HUES48 (cell line): ENCODE measurements at regions not wholly inside any gene's neighbourhood (a gene's known extent, or its start where the extent isn't known, plus 50 kb on each side); places are given as distances from the start of the nearest gene placed in this dataset.

Source experiments
- H3K27ac ChIP-seq: one replicate; pipeline ENCODE4 v1.7.0; 2013; ENCODE audit warnings: low read depth, low read length, inconsistent platforms
- H3K27me3 ChIP-seq: 2 replicates; pipeline ENCODE4 v1.6.1; 2013; ENCODE audit warnings: mild to moderate bottlenecking, low read length; ENCODE audit not compliant: control insufficient read depth, insufficient read depth
- H3K36me3 ChIP-seq: 2 replicates; pipeline ENCODE4 v1.6.1; 2013; ENCODE audit warnings: low read length; ENCODE audit not compliant: control insufficient read depth, insufficient read depth
- H3K4me1 ChIP-seq: 2 replicates; pipeline ENCODE4 v1.6.1; 2013; ENCODE audit warnings: mild to moderate bottlenecking, low read length; ENCODE audit not compliant: control insufficient read depth, insufficient read depth
- H3K4me3 ChIP-seq: 2 replicates; pipeline ENCODE4 v1.5.1; 2013; ENCODE audit warnings: mild to moderate bottlenecking, low read depth, low read length
- H3K9ac ChIP-seq: 2 replicates; pipeline ENCODE4 v1.6.1; 2013; ENCODE audit warnings: mild to moderate bottlenecking, low read depth, low read length, moderate library complexity
- H3K9me3 ChIP-seq: 2 replicates; pipeline ENCODE4 v1.6.1; 2013; ENCODE audit warnings: low read length; ENCODE audit not compliant: control insufficient read depth, insufficient read depth

GRCh38 chr7:24197852-24198251 is 86.1 kb upstream of the NPY start:
- Histone ChIP-seq H3K4me1 (no peaks in the 10 kb centered on the region), H3K4me3 (no peak overlapping the region), H3K9ac (no peak overlapping the region), H3K36me3 (no peaks in the 10 kb centered on the region), H3K9me3 (no peaks in the 10 kb centered on the region), H3K27ac (no peak overlapping the region), H3K27me3 (no peaks in the 10 kb centered on the region)

GRCh38 chr7:24199978-24200377 is 84.0 kb upstream of the NPY start:
- Histone ChIP-seq H3K27me3 (no peaks in the 10 kb centered on the region), H3K9ac (no peak overlapping the region), H3K36me3 (no peaks in the 10 kb centered on the region), H3K27ac (no peak overlapping the region), H3K4me1 (no peaks in the 10 kb centered on the region), H3K4me3 (no peak overlapping the region), H3K9me3 (no peaks in the 10 kb centered on the region)

- Histone ChIP-seq H3K27ac (no peak overlapping the region), H3K4me3 (no peak overlapping the region), H3K9ac (no peak overlapping the region), H3K4me1 (no peaks in the 10 kb centered on the region), H3K36me3 (no peaks in the 10 kb centered on the region), H3K9me3 (no peaks in the 10 kb centered on the region), H3K27me3 (no peaks in the 10 kb centered on the region)
Observed at GRCh38 chr7:24200407-24200966, 83.5 kb upstream of the NPY start.

- Histone ChIP-seq H3K27ac (no peak overlapping the region), H3K9ac (no peak overlapping the region), H3K9me3 (no peaks in the 10 kb centered on the region), H3K4me3 (no peak overlapping the region), H3K4me1 (no peaks in the 10 kb centered on the region), H3K27me3 (no peaks in the 10 kb centered on the region), H3K36me3 (no peaks in the 10 kb centered on the region)
Observed at GRCh38 chr7:24201226-24201625, 82.8 kb upstream of the NPY start.

GRCh38 chr7:24212073-24212472 is 71.9 kb upstream of the NPY start:
- H3K4me1 ChIP-seq: no peaks in the 10 kb centered on the region
- H3K36me3 ChIP-seq: no peaks in the 10 kb centered on the region
- H3K4me3 ChIP-seq: no peak overlapping the region
- H3K9ac ChIP-seq: no peak overlapping the region
- no peaks in the 10 kb centered on the region for H3K9me3 ChIP-seq
- H3K27me3 ChIP-seq: no peaks in the 10 kb centered on the region
- H3K27ac ChIP-seq: no peak overlapping the region

- H3K36me3 ChIP-seq: no peaks in the 10 kb centered on the region
Observed at GRCh38 chr7:24213311-24213710, 70.7 kb upstream of the NPY start.

GRCh38 chr7:24214670-24215069 is 69.3 kb upstream of the NPY start:
- Histone ChIP-seq H3K4me1 (no peaks in the 10 kb centered on the region), H3K9ac (no peak overlapping the region), H3K4me3 (no peak overlapping the region), H3K27ac (no peak overlapping the region), H3K36me3 (no peaks in the 10 kb centered on the region), H3K27me3 (no peaks in the 10 kb centered on the region), H3K9me3 (no peaks in the 10 kb centered on the region)

More at GRCh38 chr7:24213311-24213710, 70.7 kb upstream of the NPY start:
- Histone ChIP-seq H3K4me3 (no peak overlapping the region), H3K9ac (no peak overlapping the region), H3K4me1 (no peaks in the 10 kb centered on the region), H3K9me3 (no peaks in the 10 kb centered on the region), H3K27me3 (no peaks in the 10 kb centered on the region), H3K27ac (no peak overlapping the region)

- Histone ChIP-seq H3K4me3 (no peak overlapping the region), H3K9me3 (no peaks in the 10 kb centered on the region)
Observed at GRCh38 chr7:24216576-24217125, 67.3 kb upstream of the NPY start.

GRCh38 chr7:24221500-24221899 is 62.5 kb upstream of the NPY start:
- no peaks in the 10 kb centered on the region for H3K4me1 ChIP-seq
- H3K27ac ChIP-seq: no peak overlapping the region
- no peaks in the 10 kb centered on the region for H3K36me3 ChIP-seq
- H3K4me3 ChIP-seq: no peak overlapping the region
- 0 out of 2 replicates have a peak, but pooled peaks cover 5% of the 10 kb centered on the region for H3K9me3 ChIP-seq
- H3K27me3 ChIP-seq: no peaks in the 10 kb centered on the region
- no peak overlapping the region for H3K9ac ChIP-seq

More at GRCh38 chr7:24216576-24217125, 67.3 kb upstream of the NPY start:
- Histone ChIP-seq H3K4me1 (no peaks in the 10 kb centered on the region), H3K27me3 (no peaks in the 10 kb centered on the region), H3K27ac (no peak overlapping the region), H3K9ac (no peak overlapping the region), H3K36me3 (no peaks in the 10 kb centered on the region)

- no peak overlapping the region for H3K4me3 ChIP-seq
Observed at GRCh38 chr7:24227068-24227467, 56.9 kb upstream of the NPY start.

GRCh38 chr7:24227603-24228359 is 56.2 kb upstream of the NPY start:
- H3K9ac ChIP-seq: no peak overlapping the region

More at GRCh38 chr7:24227068-24227467, 56.9 kb upstream of the NPY start:
- H3K36me3 ChIP-seq: no peaks in the 10 kb centered on the region
- H3K9ac ChIP-seq: no peak overlapping the region
- peaks cover 23% of the 10 kb centered on the region for H3K4me1 ChIP-seq
- 0 out of 2 replicates have a peak, but pooled peaks cover 5% of the 10 kb centered on the region for H3K9me3 ChIP-seq
- no peaks in the 10 kb centered on the region for H3K27me3 ChIP-seq
- no peak overlapping the region for H3K27ac ChIP-seq

More at GRCh38 chr7:24227603-24228359, 56.2 kb upstream of the NPY start:
- Histone ChIP-seq H3K27me3 (no peaks in the 10 kb centered on the region), H3K4me1 (peaks cover 23% of the 10 kb centered on the region), H3K9me3 (0 out of 2 replicates have a peak, but pooled peaks cover 5% of the 10 kb centered on the region), H3K4me3 (no peak overlapping the region), H3K36me3 (no peaks in the 10 kb centered on the region), H3K27ac (no peak overlapping the region)
